GM19468 (cell line): ENCODE measurements at regions not wholly inside any gene's neighbourhood (a gene's known extent, or its start where the extent isn't known, plus 50 kb on each side); places are given as distances from the start of the nearest gene placed in this dataset.
"Not testable (repeated sequence)": the region's sequence is repeated elsewhere in the genome, so short reads cannot be mapped to it uniquely, and the experiment has no call there.

Source experiments
- ATAC-seq: cut with Tn5 transposase; IDR thresholded peaks from one replicate; pipeline ENCODE4 v1.9.1; 2021; ENCODE audit warnings: mild to moderate bottlenecking, moderate library complexity, moderate number of reproducible peaks; ENCODE audit not compliant: unreplicated experiment; ENCODE audit errors: extremely low read depth

DNA sequence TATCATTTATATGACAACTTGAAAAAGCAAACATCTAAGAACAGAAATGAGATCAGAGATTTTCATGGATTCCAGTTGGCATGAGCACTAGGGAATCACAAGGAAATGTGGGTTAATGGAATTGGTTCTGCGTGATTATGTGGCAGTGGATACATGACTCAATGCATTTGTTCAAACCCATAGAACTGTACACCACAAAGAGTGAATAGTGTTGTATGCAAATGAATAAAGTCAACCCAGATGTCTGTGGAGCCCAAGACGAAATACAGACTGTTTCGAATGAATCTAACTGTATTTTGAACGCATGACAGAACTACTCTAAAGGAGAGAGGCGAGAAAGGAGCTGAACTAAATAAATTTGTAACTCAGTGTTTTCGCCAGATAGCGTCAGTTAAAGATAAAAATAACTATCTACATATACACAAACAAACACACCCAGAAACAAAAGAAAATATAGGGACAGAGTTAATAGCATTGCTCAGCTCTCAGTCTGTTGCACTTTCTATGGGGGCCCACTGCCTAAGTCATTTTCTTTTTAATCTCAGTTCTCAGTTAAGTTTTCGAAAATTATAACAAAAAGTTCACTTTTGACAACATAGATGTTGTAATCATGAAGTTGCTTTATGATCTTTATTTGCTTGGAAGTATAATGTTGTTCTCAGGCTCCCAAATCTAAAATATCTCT, 636.7 kb upstream of the SEMA3D start:
- ATAC-seq = no peak

DNA sequence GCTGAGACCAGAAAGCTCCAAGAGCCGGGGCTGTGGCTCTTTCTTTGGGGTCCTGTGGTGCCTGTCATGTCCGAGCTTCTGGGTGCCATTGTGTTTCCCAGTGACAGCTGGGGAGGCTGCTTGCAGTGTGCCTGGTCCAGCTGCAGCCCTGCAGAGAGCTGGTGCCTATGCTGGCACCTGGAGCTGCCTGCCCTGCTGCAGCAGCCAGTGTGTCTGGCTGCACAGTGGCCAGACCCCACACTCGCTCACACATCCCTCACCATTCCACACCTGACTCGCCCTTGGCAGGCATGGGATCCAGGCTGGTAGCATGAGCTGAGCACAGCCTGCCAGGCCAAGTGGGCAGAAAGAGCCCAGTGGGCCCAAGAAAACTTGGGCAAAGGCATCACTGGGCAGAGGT, 635.1 kb upstream of the SEMA3D start:
- no peak for ATAC-seq

DNA sequence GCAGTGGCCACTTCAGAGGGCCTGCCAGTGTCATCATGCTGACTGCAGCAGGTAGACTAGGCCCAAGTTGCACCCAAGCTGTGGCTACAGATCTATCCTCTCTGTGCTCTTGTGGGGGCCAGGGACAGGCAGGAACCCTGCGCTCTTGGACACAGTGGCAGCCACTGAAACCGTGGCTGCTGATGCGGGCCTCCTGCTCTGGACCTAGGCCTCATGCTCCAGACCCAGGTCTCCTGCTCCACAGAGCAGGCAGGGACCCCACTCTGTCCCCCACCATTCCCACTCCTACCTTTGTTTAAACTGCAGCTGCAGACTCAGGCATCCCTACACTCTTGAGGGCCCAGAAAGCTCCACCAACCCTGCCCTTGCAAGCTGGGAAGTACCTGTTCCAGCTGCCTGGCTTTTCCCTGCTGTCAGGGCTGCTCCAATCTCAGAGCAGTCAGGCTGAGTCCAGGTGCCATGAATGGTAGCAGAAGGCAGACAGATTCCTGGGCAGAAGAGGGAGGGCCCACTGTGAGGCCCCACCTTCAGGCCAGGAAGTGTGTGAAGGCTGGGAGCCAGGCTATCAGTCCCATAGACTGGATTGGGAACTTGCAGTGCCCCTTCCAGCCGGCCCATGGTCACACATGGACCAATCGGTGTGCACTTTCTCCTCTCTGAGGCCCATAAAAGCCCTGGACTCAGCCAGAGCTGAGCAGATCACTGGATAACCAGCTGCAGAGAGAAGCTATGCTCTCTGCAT, 634.0 kb upstream of the SEMA3D start:
- no peak for ATAC-seq

DNA sequence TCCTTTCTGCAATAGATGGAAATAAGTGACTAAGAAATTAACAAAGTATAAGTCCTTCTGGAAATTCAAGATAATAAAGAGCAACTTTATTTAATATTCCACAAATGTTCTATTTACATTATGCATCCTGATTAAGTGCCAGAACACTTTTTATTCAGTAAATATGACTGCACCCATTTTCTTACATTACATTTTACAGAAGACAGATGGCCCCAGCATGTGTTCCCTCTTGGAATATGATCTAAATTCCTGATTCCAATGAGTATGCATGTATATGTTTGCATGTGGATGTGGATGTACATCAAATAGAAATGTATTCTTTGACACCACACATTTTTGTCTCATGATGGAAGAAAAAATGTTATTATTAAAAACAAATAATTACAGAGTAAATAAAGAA, 628.7 kb upstream of the SEMA3D start:
- ATAC-seq = no peak

DNA sequence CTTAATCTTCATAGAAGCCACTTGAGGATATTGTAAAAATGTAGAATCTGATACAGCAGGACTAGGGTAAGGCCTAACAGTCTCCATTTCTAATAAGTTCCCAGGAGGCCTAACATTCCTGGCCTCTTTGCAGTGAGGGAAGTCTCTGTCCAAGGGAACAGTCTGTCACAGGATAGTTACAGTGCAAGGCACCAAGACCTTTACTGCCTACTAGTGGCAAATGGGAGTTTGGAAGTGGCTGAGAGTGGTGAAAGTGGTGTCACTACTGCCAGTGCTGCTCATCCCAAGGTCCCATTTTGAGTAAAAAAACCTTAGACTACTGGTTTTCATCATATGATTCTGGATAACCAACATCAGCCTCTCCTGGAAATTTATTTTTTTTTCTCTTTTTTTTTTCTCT, 619.5 kb upstream of the SEMA3D start:
- ATAC-seq = no peak

DNA sequence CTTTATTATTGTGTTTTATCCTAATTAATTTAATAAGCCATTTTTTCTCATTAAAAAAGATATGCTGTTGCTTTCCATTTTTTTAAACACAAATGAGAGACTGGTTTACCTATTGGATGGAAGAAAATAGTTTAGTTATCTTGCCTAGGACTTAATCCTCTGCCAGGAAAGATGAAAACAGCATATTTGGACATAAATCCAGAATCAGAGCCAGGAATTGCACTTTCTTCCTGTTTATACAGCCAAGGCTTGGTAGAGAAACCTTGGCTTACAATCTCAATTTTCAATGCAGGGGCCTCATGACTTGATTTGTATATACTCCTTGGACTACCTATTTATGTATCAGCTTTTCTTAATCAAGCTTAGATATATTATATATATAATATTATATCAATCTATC, 618.8 kb upstream of the SEMA3D start:
- ATAC-seq = no peak

DNA sequence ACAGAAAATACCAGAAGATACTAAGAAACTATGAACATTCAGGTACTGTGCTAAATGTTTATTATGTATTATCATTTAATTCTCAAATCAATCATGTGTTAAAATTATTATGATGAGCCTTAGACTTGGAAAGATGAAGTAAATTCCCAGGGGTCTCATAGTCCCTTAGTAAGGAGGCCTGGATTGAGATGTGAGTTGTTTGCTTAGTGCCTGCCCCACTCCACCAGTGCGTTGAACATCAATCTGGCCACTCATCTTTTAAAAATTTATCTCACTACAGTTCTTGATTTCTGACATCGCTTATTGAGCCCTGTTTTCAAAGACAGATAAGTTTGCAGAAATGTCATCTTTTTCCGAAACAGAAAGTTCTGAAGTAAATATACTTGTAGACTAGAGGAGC, 618.4 kb upstream of the SEMA3D start:
- ATAC-seq = no peak

DNA sequence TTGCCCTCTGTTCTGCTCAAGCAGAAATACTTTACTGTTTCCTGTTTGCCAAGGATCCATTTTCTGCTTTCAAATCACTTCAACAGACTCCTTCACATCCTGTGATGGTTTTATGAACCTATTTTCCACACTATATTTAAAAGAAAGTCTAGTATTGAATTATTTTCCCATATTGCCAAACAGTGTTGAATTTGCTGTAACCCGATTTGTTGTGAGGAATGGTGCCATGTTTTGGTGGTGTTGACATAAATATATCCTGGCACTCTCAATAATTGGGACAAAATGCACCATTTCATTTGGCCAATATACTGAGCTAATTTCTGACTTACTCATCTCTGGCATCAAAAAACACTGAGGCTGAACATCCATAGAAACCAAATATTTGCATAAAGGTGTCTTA, 615.4 kb upstream of the SEMA3D start:
- no peak for ATAC-seq

DNA sequence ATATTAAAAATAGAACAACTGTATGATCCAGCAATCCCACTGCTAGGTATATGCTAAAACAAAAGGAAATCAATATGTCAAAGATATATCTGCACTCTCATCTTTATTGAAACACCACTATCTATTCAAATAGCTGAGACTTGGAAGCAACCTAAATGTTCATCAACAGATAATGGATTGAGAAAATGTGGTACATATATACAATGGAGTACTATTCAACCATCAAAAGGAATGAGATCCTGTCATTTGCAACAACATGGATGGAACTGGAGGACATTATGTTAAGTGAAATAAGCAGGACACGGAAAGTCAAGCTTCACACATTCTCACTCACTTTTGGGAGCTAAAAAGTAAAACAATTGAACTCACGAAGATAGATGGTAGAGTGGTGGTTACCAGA, 610.1 kb upstream of the SEMA3D start:
- no peak for ATAC-seq

DNA sequence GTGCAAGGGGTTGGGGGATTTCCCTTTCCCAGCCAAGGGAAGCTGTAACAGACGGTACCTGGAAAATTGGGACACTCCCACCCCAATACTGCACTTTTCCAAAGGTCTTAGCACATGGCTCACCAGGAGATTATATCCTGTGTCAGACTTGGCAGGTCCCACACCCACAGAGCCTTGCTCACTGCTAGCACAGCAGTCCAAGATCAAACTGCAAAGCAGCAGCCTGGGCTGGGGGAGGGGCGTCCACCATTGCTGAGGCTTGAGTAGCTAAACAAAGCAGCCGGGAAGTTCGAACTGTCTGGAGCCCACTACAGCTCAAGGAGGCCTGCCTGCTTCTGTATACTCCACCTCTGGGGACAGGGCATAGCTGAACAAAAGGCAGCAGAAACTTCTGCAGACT, 604.2 kb upstream of the SEMA3D start:
- not testable (repeated sequence) for ATAC-seq

DNA sequence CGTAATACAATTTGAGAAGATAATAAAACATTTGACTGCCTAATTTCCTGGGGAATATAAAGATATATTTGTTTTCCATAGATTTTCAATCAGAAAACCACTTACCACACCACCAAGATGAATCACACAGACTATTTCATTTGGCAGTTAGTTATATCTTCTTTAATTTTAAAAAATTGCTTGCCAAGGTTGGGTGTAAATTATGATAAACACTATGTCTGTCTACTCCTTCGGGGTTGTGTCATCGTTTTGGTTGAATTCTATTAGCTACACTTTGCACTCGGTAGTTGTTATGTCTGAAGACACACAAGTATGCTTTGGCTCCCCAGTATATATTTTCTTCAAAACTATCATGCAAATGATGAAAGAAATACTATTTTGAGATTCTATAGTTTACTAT, 594.8 kb upstream of the SEMA3D start:
- ATAC-seq = no peak

DNA sequence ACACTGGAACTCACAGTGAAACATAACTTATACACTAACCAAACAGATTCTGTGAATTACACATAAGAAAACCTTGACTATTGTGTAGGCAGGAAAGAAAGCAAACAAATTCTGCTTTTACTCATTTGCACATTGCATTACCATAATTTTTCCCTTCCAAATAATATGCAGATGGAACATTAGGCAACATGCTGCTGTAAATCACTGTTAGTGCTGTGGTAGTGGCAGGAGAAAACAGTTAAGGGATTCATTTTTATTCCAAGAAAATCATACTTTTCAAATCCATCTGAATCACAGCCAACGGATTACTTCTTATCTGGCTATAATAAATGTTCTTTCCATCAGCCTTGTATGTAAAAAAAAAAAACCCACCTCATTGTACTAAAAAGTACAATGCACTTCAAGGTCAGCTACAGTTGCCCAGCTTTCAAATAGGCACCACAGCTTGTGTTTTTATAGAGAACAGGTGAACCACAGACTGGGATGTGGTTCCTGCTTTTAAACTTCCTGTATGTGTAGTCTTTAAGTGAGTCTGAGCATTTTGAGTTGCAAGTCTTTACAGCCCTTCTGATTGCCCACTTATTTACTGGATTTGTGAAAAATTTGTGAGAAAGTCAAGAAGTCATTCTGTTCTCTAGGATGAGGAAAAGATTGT, 590.0 kb upstream of the SEMA3D start:
- no peak for ATAC-seq

DNA sequence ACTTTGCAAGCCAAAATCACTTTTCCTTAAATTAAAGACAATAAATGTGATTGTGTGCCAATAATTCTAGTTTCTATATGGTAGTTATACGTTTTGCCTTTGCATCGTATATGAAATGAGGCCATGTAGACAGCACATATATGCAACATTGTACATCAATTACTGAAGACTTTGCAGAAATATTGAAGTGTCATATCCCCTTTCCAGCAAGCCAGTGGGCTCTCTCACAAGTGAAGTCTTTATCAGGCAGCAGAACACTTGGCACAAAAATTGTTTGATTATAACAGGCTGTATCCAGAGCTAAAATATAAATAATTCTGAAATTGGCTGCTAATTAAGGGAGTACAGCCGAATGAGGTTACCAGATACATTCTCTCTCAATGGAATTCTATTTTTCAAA, 588.6 kb upstream of the SEMA3D start:
- no peak for ATAC-seq

DNA sequence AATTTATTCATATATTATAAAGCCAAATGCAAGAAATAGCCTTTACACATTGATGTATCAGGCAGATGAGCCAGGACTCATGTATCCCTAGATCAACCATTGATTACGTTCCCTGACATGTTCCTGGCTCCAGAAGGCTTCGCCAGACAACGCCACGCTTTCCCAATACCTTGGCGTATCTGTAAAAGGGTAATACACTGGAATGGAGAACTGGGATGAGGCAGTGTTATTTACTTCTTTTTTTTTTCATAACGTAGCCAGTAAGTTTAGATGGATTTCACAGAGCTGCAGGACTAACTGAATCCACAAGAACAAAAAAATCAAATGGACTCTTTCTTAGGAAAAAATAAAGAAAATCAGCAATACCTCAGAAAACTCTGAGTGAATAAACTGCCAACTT, 588.1 kb upstream of the SEMA3D start:
- no peak for ATAC-seq

DNA sequence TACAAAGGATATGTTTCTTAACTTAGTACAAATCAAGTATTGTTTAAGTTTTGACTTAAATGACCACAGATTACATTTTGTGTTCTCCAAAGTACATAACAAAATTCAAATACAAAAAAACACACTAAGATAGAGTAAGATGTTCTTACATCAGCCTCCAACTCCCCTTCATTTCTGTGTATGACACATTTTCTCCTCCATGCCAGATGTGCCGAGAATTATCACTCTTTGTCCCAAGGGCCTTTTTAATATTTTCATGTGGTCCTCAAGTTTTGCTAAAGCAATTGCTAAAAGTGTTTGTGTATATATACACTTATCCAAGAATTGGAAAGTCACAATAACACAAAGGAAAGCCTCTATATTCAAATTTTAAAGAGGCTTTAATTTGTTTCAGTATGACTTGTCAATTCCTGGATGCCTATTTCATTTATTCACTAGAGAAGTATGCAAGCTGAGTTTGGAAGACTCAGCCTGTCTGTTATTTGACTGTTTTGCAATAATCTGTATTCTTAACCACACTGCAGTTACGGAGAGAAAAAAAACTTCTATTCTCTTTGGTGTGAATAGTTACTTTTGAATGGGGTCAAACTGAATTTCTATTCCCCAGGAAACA, 586.4 kb upstream of the SEMA3D start:
- ATAC-seq = no peak

DNA sequence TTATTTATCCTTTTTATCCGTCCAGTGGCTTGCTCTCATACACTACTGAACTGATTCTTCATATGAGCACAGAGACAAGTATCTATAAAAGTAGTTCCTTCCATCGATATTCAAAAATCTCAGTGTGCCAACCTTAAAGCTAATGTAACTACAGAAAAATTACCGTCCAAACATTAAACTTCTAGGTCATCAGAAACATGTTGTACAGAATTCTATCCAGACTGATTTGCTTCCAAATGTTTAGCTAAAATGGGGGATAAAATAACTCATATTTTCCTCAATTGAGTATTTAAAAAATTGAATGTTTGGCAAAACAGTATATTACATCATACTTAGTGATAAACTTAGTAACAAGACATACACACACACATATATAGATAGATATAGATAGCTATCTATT, 584.7 kb upstream of the SEMA3D start:
- ATAC-seq = no peak

DNA sequence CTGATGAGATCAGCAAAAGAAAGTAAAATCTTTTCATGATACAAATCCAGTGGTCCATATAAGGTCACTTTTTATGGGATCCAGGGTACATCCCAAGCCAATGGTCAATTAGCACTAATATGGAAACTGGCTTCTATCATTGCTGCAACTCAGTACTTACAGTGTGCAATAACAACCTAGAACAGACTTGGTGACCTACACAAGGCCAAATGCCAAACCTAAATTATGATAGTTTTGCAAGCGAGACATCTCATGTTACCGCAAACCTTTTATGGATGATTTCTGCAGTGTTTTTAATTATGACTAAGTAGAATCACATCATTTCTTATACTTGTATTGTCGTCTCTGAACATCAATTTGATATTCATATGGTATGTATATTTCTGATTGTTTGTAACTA, 583.5 kb upstream of the SEMA3D start:
- ATAC-seq = no peak

DNA sequence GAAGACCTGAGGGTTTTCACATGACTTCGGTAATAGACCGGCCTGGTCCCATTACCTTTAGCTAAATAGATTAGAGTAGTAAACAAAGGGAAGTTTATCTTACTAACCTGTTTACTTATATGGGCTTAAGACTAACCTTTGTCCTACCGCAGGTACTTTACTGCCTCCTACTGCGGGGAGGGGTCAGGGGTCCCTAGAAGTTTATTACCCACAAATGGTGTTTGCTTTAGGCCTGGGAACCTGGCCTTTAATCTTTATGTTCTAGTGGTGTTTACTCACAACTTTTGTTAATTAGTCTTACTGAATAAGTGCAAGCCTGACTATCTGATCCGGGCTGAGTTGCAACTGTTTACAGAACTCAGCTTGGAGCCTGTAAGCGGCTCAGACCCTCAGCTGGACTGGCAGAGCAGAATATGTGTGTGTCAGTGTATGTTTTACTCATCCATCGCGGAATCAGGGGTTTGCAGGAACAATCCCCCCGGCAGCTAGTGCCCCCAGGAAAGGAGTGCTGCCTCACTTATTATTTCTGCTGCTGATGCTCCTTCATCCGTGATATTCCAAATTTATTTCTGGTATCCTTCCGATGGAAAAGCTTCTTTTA, 578.9 kb upstream of the SEMA3D start:
- no peak for ATAC-seq

DNA sequence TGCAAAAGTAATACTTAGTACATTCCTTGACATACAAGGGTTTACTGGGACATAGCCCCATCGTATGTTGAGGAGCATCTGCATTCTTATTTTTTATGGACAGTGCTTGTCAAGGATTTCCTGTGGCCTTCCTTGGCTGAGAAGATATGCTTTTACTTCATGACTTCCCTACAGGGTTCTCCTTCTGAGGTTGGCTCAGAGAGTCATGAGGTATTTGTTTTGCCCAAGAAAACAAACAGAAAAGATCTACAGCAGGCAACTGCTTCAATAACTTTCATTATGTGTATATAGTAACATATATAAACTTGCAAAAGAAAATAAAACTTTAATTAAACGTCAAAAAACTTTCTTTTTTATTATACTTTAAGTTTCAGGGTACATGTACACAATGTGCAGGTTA, 577.2 kb upstream of the SEMA3D start:
- no peak for ATAC-seq

DNA sequence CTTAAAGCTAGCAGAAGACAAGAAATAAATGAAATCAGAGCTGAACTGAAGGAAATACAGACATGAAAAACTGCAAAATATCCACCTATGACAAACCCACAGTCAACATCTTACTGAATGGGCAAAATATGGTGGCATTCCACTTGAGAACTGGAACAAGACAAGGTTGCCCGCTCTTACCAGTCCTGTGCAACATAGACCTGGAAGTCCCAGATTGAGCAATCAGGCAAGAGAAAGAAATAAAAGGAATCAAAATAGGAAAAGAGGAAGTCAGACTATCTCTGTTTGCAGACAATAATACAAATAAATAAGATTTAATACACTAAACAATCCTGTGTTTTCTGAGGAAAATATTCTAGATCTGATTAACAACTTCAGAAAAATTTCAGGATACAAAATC, 570.5 kb upstream of the SEMA3D start:
- no peak for ATAC-seq

DNA sequence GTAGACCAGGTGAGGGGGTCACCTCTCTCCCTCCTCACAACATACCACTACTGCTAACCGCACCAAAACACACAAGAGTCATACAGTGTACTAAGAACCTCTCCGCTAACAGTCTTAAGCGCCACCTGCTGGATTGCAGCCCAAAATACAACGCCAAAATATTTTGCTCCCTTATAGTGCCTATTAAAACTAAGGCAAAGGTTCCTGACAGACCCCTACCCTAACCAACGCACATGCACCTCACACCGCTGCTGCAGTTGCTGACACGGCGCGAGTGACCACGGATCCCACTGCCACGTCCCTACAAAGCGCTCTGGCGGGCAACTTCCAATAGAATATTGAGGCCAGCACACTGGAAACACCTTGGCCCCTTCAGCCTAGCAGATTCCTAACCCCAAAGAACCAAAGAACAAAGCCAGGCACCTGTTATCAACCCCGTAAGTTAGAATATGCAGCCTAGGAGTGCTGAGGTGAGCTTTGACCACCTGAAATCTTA, 563.6 kb upstream of the SEMA3D start:
- peak; percentile 85 for ATAC-seq
